Tibial nerve (tissue), 3 donors: ENCODE measurements at regions not wholly inside any gene's neighbourhood (a gene's known extent, or its start where the extent isn't known, plus 50 kb on each side); places are given as distances from the start of the nearest gene placed in this dataset.

Experiments
- POLR2A ChIP-seq, 2 donors: fragments of 450-650 bp; IDR thresholded peaks; one replicate each; pipeline ENCODE4 v1.6.1; 2017; ENCODE audit warnings: antibody characterized with exemption in 2 of 2, mild to moderate bottlenecking in 2 of 2, moderate library complexity in 2 of 2
- TF ChIP-seq, protein P1 (sequence below), 5 experiments: fragments of 200-600 bp in 3 of 5; fragments of 450-650 bp in 2 of 5; sonication (generic) in 3 of 5; IDR thresholded peaks; one replicate each; pipeline ENCODE4 v1.5.1; 2016 to 2019; ENCODE audit warnings: antibody characterized with exemption in 5 of 5, mild to moderate bottlenecking in 3 of 5, moderate library complexity in 2 of 5

DNA sequence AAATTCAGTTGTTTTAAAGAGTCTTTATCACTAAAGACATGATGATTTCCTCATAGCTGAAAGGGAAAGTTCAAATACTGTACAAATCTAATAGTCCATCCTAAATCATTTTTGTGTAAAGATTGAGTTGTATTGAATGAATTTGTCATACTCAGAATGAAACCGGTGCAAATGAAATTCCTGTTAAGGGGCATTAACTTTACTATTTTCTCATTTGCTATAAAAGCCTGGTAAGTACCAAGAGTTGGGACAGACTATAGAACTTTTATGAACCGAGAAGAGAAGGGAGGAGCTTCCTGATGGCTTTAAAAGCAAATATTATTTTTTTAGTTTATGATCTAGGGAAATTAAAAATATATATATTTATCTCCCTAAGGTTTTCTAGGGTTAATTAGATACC lies 260.0 kb upstream of the AKR1E2 start:
- TF ChIP-seq, protein P1, sequence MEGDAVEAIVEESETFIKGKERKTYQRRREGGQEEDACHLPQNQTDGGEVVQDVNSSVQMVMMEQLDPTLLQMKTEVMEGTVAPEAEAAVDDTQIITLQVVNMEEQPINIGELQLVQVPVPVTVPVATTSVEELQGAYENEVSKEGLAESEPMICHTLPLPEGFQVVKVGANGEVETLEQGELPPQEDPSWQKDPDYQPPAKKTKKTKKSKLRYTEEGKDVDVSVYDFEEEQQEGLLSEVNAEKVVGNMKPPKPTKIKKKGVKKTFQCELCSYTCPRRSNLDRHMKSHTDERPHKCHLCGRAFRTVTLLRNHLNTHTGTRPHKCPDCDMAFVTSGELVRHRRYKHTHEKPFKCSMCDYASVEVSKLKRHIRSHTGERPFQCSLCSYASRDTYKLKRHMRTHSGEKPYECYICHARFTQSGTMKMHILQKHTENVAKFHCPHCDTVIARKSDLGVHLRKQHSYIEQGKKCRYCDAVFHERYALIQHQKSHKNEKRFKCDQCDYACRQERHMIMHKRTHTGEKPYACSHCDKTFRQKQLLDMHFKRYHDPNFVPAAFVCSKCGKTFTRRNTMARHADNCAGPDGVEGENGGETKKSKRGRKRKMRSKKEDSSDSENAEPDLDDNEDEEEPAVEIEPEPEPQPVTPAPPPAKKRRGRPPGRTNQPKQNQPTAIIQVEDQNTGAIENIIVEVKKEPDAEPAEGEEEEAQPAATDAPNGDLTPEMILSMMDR (IDR thresholded peaks at IDR 0.05), result no peak
- no peak for TF ChIP-seq POLR2A (IDR thresholded peaks at IDR 0.05)
